Activated naive CD4-positive, alpha-beta T cell treated with anti-CD3 and anti-CD28 coated beads for 36 hours (primary cell): ENCODE measurements at regions not wholly inside any gene's neighbourhood (a gene's known extent, or its start where the extent isn't known, plus 50 kb on each side); places are given as distances from the start of the nearest gene placed in this dataset.
"Not testable (repeated sequence)": the region's sequence is repeated elsewhere in the genome, so short reads cannot be mapped to it uniquely, and the experiment has no call there.

Experiments
- CTCF ChIA-PET: fragments of 350-600 bp; sonication (Branson Sonifier 250); formaldehyde crosslinking; loops from one replicate; lab custom pipeline; 2021; ENCODE audit warnings: antibody characterized with exemption; lab: Charles Lee
- DNase-seq: peaks from one replicate; pipeline ENCODE4 v3.0.0-alpha.2; 2020
- H3K27ac Mint-ChIP-seq: one replicate; pipeline ENCODE4 v1.8.0; 2021; ENCODE audit warnings: mild to moderate bottlenecking, mixed read lengths
- H3K27me3 Mint-ChIP-seq: one replicate; pipeline ENCODE4 v1.8.0; 2021; ENCODE audit warnings: low read depth, mixed read lengths
- H3K36me3 Mint-ChIP-seq: one replicate; pipeline ENCODE4 v1.8.0; 2021; ENCODE audit warnings: low read depth, mixed read lengths
- H3K4me1 Mint-ChIP-seq: one replicate; pipeline ENCODE4 v1.8.0; 2021; ENCODE audit warnings: low read depth, mixed read lengths
- H3K4me3 Mint-ChIP-seq: one replicate; pipeline ENCODE4 v1.8.0; 2021; ENCODE audit warnings: mild to moderate bottlenecking, moderate library complexity, mixed read lengths
- H3K9me3 Mint-ChIP-seq: one replicate; pipeline ENCODE4 v1.8.0; 2021; ENCODE audit warnings: mixed read lengths
- intact Hi-C: fragments of 100-400 bp; cut with micrococcal nuclease; formaldehyde crosslinking; loops from one replicate; pipeline ENCODE4 v1.15.1; 2023

DNA sequence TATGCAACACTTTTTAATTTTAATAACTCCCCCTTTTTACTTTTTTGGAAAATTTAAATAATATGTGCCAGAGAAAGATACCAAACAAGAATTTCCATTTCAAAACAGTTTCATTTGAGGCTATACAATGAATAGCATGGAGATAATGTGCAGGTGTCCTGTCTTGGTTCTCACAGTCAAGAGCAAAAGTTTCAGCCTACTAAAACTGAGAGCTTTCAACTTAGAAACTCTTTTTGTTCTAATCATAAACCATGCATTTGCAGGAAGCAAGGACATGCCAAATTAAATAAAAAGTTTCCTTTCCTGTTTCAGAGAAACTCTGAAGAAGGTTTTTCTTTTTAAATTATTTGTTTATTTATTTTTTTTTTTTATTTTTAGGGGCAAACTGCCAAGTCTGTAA lies 1165.6 kb upstream of the SEMA6A start:
- Mint-ChIP-seq H3K4me3 (no peak overlapping the region), H3K4me1 (no peaks in the 10 kb centered on the region), H3K9me3 (peaks cover 6% of the 10 kb centered on the region), H3K27me3 (no peaks in the 10 kb centered on the region), H3K27ac (no peak overlapping the region), H3K36me3 (no peaks in the 10 kb centered on the region)
- intact Hi-C loops: no loop called here
- DNase-seq: no peak
- CTCF ChIA-PET: no interaction called here

DNA sequence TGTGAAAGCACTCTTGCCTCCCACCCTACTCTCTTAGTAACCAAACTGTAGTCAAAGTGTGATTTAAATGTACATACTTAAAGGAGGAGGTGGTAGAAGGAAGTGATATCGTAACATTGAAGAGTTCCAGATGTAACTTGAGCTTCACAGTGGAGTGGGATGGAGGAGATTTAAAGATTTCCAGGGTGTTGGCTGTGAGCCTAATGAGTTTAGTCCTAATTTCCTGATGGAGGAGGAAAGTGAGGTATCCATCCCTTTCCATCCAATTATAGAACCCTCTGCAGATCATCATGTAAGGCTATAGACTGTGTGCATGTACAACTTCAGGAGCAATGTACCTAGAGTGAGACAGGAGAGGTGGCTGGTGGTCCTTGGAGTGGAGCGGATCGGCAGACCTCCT lies 1163.9 kb upstream of the SEMA6A start:
- CTCF ChIA-PET: no interaction called here
- no peak overlapping the region for H3K27ac Mint-ChIP-seq
- no peaks in the 10 kb centered on the region for H3K4me1 Mint-ChIP-seq

DNA sequence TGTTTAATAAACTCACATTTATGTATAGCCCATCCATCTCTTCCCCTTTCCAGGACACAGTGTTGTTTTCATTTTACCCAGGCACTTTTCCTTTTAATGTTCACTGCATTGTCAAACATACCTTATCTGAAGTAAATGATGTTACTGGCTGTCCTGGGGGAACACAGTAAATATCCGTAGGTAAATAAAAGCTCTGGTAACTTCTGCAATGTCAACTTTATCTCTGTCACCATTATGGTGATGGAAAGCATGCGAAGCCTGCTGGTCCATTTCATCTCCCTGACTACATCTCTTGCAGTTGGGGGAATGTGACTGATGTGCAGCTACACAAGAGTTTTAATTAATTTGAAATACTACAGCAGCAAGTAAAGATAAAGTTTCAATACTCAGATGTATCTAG lies 1162.1 kb upstream of the SEMA6A start:
- Mint-ChIP-seq H3K27me3 (no peaks in the 10 kb centered on the region), H3K4me1 (no peaks in the 10 kb centered on the region), H3K9me3 (peaks cover 6% of the 10 kb centered on the region), H3K4me3 (no peak overlapping the region), H3K36me3 (no peaks in the 10 kb centered on the region), H3K27ac (no peak overlapping the region)
- intact Hi-C loops: no loop called here
- no peak for DNase-seq
- CTCF ChIA-PET: no interaction called here

More for the DNA sequence above, 1163.9 kb upstream of the SEMA6A start:
- DNase-seq: no peak
- intact Hi-C loops: no loop called here
- Mint-ChIP-seq H3K27me3 (no peaks in the 10 kb centered on the region), H3K9me3 (peaks cover 6% of the 10 kb centered on the region), H3K4me3 (no peak overlapping the region), H3K36me3 (no peaks in the 10 kb centered on the region)

DNA sequence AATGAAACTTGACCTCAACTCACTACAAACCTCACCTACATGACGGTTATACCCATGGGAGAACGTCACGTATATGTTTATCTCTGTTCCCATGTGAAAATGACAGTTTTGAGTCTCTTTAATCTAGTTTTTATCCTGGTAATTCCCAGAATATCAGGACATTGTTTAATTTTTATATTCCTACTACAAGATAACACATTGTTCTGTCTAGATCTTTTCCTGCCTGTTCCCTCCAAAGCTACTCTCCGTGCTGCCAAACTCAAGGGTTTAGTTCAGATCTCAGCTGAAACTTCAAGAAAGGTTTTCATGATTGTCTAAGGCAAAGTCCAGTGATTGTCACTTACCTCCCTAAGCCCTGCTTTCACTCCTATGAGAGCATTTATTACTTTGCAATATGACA lies 1159.4 kb upstream of the SEMA6A start:
- no peaks in the 10 kb centered on the region for H3K36me3 Mint-ChIP-seq
- CTCF ChIA-PET: no interaction called here
- no peak overlapping the region for H3K4me3 Mint-ChIP-seq
- intact Hi-C loops: no loop called here
- DNase-seq: no peak
- H3K27ac Mint-ChIP-seq: no peak overlapping the region
- no peaks in the 10 kb centered on the region for H3K27me3 Mint-ChIP-seq
- no peaks in the 10 kb centered on the region for H3K4me1 Mint-ChIP-seq
- peaks cover 9% of the 10 kb centered on the region for H3K9me3 Mint-ChIP-seq

DNA sequence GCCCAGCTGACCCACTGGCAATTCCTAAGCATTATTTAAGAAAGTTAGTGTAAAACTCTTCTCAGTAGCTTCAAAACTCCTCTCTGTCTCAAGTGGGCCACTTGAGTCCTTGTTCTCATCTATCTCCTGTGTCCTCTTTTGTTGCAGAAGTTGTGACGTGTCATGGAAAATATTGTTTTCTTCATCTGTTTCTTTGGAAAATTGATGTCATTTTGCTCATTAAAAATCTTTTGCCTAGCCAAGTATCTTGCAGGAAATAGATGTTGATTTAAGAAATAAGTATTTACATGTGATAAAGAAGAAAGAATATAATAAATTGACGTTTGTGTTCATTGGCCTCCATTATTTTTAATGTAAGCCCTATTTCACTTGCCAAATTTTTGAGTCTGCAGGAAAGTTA lies 1158.4 kb upstream of the SEMA6A start:
- CTCF ChIA-PET: interaction anchor here (0.6 to 0.9 kb wide), 2 partner anchors 11 to 217 kb away, joined by 3 to 4 read pairs; no protein-coding TSS in a partner anchor
- peaks cover 7% of the 10 kb centered on the region for H3K9me3 Mint-ChIP-seq
- H3K4me1 Mint-ChIP-seq: no peaks in the 10 kb centered on the region
- H3K36me3 Mint-ChIP-seq: no peaks in the 10 kb centered on the region
- no peak overlapping the region for H3K27ac Mint-ChIP-seq
- no peak for DNase-seq
- intact Hi-C loops: no loop called here
- H3K4me3 Mint-ChIP-seq: no peak overlapping the region
- no peaks in the 10 kb centered on the region for H3K27me3 Mint-ChIP-seq

DNA sequence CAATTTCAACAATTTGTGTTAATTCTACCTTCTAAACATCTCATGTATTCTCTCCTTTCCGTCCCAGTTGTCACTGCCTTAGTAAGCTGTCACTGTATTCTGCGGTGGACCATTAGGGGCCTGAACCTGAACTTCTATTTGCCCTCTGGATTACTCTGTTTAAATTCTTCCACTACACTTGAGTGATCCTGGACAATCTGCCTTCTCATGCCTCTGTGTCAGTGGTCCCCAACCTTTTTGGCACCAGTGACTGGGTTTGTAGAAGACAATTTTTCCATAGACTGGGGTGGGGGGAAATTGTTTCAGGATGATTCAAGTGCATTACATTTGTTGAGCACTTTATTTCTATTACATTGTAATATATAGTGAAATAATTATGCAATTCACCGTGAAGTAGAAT lies 1157.6 kb upstream of the SEMA6A start:
- intact Hi-C loops: no loop called here
- H3K27ac Mint-ChIP-seq: no peak overlapping the region
- H3K4me3 Mint-ChIP-seq: no peak overlapping the region
- no peaks in the 10 kb centered on the region for H3K4me1 Mint-ChIP-seq
- H3K9me3 Mint-ChIP-seq: peaks cover 6% of the 10 kb centered on the region
- no peaks in the 10 kb centered on the region for H3K36me3 Mint-ChIP-seq
- H3K27me3 Mint-ChIP-seq: no peaks in the 10 kb centered on the region
- no peak for DNase-seq
- CTCF ChIA-PET: interaction anchor here (0.9 kb wide), 1 partner anchor 10 kb away, joined by 3 read pairs; no protein-coding TSS in a partner anchor

DNA sequence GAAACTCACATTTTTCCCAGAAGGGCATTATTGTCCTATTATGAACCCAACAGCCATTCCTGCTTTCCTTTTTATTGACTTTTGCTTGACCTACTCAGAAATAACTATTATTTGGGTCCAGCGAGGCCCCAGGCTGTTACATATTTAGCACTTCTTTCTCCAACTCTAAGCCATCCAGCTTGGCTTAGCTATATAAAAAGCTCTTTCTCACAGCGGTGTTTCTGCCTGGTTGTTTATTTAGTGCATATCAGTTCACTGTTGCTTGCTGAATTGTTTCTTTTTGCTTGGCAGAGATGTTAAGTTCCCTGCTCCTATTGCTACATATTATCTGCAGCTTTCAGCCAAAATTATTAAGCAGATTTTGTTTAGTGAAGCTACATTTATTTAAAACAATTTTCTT lies 1156.8 kb upstream of the SEMA6A start:
- peaks cover 6% of the 10 kb centered on the region for H3K9me3 Mint-ChIP-seq
- H3K4me3 Mint-ChIP-seq: no peak overlapping the region
- H3K4me1 Mint-ChIP-seq: no peaks in the 10 kb centered on the region
- H3K36me3 Mint-ChIP-seq: no peaks in the 10 kb centered on the region
- intact Hi-C loops: no loop called here
- H3K27ac Mint-ChIP-seq: no peak overlapping the region
- DNase-seq: no peak
- no peaks in the 10 kb centered on the region for H3K27me3 Mint-ChIP-seq
- CTCF ChIA-PET: no interaction called here

DNA sequence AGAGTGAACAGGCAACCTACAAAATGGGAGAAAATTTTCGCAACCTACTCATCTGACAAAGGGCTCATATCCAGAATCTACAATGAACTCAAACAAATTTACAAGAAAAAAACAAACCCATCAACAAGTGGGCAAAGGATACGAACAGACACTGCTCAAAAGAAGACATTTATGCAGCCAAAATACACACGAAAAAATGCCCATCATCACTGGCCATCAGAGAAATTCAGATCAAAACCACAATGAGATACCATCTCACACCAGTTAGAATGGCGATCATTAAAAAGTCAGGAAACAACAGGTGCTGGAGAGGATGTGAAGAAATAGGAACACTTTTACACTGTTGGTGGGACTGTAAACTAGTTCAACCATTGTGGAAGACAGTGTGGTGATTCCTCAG lies 1146.2 kb upstream of the SEMA6A start:
- DNase-seq, H3K4me3 Mint-ChIP-seq, H3K27ac Mint-ChIP-seq, H3K4me1 Mint-ChIP-seq, intact Hi-C loops, H3K36me3 Mint-ChIP-seq, CTCF ChIA-PET, H3K27me3 Mint-ChIP-seq: not testable (repeated sequence)
- H3K9me3 Mint-ChIP-seq: peaks cover 17% of the 10 kb centered on the region

DNA sequence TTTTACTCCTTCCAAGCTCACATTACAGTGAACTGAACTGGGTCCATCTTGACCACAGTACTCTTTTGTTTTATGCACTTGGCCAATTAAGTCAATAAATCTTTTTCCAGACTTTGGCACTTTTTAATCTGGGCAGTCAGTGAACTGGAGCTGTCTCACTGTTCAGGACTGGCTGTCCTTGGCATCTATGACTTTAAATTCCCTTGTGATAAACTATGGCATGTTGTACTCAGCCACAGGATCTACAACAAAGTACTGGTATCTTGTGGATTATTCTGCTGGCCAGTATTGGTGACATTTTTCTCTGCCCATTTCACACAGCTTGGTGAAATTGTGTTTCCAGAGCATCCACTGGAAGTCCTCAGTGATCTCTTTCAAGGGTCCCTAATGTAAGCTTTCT lies 1144.8 kb upstream of the SEMA6A start:
- Mint-ChIP-seq H3K4me3 (no peak overlapping the region), H3K4me1 (no peaks in the 10 kb centered on the region), H3K9me3 (peaks cover 20% of the 10 kb centered on the region), H3K27ac (no peak overlapping the region), H3K36me3 (no peaks in the 10 kb centered on the region), H3K27me3 (no peaks in the 10 kb centered on the region)
- no peak for DNase-seq
- intact Hi-C loops: no loop called here
- CTCF ChIA-PET: no interaction called here

DNA sequence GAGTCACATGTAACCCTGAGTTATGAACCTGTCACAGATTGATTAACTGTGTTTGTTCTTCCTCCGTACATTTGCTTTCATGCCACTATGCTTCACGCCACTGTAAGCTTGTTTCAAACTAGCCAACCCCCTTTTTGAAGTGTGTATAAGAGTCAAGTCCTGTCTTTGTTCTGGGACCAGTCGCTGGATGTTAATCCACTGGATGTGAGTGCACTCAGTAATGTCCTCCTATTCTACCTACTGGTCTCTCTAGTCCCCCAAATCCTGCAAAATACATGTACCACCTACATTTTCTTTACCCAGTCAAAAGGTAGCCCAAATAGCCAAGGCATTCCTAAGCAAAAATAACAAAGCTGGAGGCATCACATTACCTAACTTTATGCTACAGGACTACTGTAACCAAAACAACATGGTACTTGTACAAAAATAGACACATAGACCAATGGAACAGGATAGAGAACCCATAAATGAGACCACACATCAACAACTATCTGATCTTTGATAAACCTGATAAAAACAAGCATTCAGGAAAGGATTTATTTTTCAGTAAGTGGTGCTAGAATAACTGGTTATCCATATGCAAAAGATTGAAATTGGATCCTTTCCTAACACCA lies 1139.1 kb upstream of the SEMA6A start:
- CTCF ChIA-PET: no interaction called here
- DNase-seq: no peak
- intact Hi-C loops: no loop called here
- Mint-ChIP-seq H3K9me3 (peaks cover 33% of the 10 kb centered on the region), H3K4me1 (no peaks in the 10 kb centered on the region), H3K27me3 (no peaks in the 10 kb centered on the region), H3K27ac (no peak overlapping the region), H3K4me3 (no peak overlapping the region), H3K36me3 (no peaks in the 10 kb centered on the region)

DNA sequence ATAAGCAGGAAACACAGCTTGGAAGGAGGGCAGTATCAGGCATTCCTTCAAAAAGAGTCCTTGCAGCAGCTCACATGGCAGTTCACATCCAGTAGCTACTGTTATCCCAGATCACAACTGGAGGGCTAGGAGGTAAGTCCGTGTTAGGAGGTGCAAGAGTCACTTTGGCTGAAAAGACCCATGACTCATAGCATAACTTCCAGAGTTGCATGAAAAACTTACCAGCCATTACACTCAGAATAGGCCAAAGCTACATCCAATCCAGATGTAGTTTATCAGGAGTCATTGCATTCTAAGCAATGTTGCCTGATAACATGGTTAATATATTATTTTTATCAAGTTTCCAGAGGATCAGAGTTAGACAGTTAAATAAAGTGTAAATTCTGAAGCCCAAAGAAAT lies 1126.4 kb upstream of the SEMA6A start:
- H3K27ac Mint-ChIP-seq: no peak overlapping the region
- no peaks in the 10 kb centered on the region for H3K9me3 Mint-ChIP-seq
- CTCF ChIA-PET: no interaction called here
- no peaks in the 10 kb centered on the region for H3K4me1 Mint-ChIP-seq
- no peak for DNase-seq
- no peaks in the 10 kb centered on the region for H3K36me3 Mint-ChIP-seq
- H3K4me3 Mint-ChIP-seq: no peak overlapping the region
- intact Hi-C loops: no loop called here
- H3K27me3 Mint-ChIP-seq: no peaks in the 10 kb centered on the region

DNA sequence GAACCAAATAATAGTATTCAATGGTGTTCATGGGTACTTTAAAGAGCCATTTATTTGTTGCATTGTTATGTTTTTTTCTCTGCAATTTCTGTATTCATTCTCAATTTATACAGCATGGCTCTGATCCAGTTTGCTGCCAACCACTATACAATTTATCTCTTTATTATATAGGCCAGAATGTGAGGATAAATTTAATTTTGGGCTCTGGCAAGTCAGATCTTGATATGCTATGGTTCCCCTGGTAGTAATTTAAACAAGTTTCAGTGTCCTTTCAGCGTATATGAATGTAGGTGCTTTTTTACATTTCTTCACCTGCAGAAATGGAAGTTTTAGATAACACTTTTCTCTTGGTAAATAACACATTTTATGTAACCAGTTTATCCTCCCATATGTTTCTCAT lies 1118.0 kb upstream of the SEMA6A start:
- H3K36me3 Mint-ChIP-seq: no peaks in the 10 kb centered on the region
- intact Hi-C loops: no loop called here
- H3K4me3 Mint-ChIP-seq: no peak overlapping the region
- no peaks in the 10 kb centered on the region for H3K4me1 Mint-ChIP-seq
- no peak for DNase-seq
- CTCF ChIA-PET: no interaction called here
- no peaks in the 10 kb centered on the region for H3K27me3 Mint-ChIP-seq
- no peaks in the 10 kb centered on the region for H3K9me3 Mint-ChIP-seq
- H3K27ac Mint-ChIP-seq: no peak overlapping the region

DNA sequence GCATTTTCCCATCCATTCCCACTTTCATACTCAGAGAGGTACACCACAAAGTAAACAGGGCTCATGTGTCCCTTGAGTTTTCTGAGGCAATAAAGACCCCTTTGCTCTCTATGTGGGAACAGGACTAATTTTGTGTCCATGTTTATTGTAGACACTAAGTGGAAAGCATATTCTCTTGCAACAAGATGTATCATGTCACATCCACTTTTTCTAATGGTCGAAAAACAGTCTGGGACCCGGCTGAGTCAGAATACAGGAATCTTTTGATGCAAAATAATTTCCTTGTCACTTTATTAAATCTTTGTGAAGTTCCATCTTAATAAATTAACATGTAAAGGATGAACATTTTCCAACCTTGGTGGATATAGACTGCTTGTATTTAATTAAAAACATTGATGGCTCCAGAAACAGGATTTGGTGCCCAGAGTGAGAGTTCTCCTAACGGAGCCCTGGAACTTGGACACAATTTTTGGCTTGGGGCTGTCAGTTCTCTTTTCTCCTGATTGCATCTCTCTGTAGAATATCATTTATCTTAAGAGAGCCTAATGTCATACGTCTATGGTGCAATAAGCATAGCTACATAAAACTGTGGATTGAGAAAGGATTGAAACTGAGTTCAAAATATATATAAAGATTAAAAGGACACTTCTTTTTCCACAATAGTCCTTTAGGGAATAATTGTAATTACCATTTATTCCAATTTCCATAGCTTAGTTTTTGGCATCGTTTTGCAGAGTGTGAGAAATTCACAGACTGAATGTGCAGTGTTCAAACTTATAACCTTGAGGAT lies 1116.7 kb upstream of the SEMA6A start:
- CTCF ChIA-PET: no interaction called here
- intact Hi-C loops: no loop called here
- no peak for DNase-seq
- no peak overlapping the region for H3K27ac Mint-ChIP-seq
- H3K27me3 Mint-ChIP-seq: no peaks in the 10 kb centered on the region
- H3K9me3 Mint-ChIP-seq: no peaks in the 10 kb centered on the region
- no peak overlapping the region for H3K4me3 Mint-ChIP-seq
- H3K4me1 Mint-ChIP-seq: no peaks in the 10 kb centered on the region
- no peaks in the 10 kb centered on the region for H3K36me3 Mint-ChIP-seq
